DND-41 (cell line): ENCODE measurements at regions not wholly inside any gene's neighbourhood (a gene's known extent, or its start where the extent isn't known, plus 50 kb on each side); places are given as distances from the start of the nearest gene placed in this dataset.
"Not testable (repeated sequence)": the region's sequence is repeated elsewhere in the genome, so short reads cannot be mapped to it uniquely, and the experiment has no call there.

Experiments
- ATAC-seq: fragments of 200-7000 bp; cut with Tn5 transposase; 3 replicates; pipeline ENCODE4 v1.9.1; 2021; ENCODE audit warnings: low read depth; ENCODE audit not compliant: insufficient read depth
- DNase-seq: peaks from one replicate; pipeline ENCODE4 v3.0.0-alpha.2; 2020
- H2AFZ ChIP-seq: 2 replicates; pipeline ENCODE4 v1.6.0; 2012; ENCODE audit warnings: low read depth, low read length
- H3K27ac ChIP-seq: 2 replicates; pipeline ENCODE4 v1.5.1; 2012; ENCODE audit warnings: low read length, inconsistent platforms
- H3K27me3 ChIP-seq: fragments of 200-600 bp; sonication (generic); 2 replicates; pipeline ENCODE4 v1.6.0; 2012; ENCODE audit warnings: low read length, mild to moderate bottlenecking, inconsistent platforms; ENCODE audit not compliant: insufficient read depth, poor library complexity
- H3K36me3 ChIP-seq: 2 replicates; pipeline ENCODE4 v1.5.1; 2012; ENCODE audit warnings: low read length, inconsistent platforms; ENCODE audit not compliant: insufficient read depth
- H3K4me1 ChIP-seq: 2 replicates; pipeline ENCODE4 v1.5.1; 2012; ENCODE audit warnings: mild to moderate bottlenecking, low read length; ENCODE audit not compliant: insufficient read depth
- H3K4me2 ChIP-seq: 2 replicates; pipeline ENCODE4 v1.6.0; 2012; ENCODE audit warnings: mild to moderate bottlenecking, moderate library complexity, low read length, inconsistent platforms; ENCODE audit not compliant: insufficient read depth
- H3K4me3 ChIP-seq, 2 experiments: fragments of 200-600 bp in 1 of 2; shearing (Covaris generic) in 1 of 2; 2 replicates each; pipeline ENCODE4 v1.5.1; 2012 to 2016; ENCODE audit warnings: inconsistent platforms in 2 of 2, low read length in 2 of 2, mild to moderate bottlenecking in 2 of 2, low read depth in 1 of 2, moderate library complexity in 1 of 2
- H3K79me2 ChIP-seq: 2 replicates; pipeline ENCODE4 v1.6.0; 2012; ENCODE audit warnings: low read length, inconsistent platforms; ENCODE audit not compliant: insufficient read depth
- H3K9ac ChIP-seq: 2 replicates; pipeline ENCODE4 v1.6.0; 2012; ENCODE audit warnings: low read depth, mild to moderate bottlenecking, inconsistent platforms, low read length, moderate library complexity
- H3K9me3 ChIP-seq: 2 replicates; pipeline ENCODE4 v1.5.1; 2012; ENCODE audit warnings: low read length, moderate library complexity, mild to moderate bottlenecking, inconsistent platforms; ENCODE audit not compliant: insufficient read depth, severe bottlenecking
- H4K20me1 ChIP-seq: 2 replicates; pipeline ENCODE4 v1.6.0; 2012; ENCODE audit warnings: low read length; ENCODE audit not compliant: insufficient read depth
- CTCF ChIP-seq: IDR thresholded peaks from 2 replicates; pipeline ENCODE4 v1.5.1; 2012; ENCODE audit warnings: borderline replicate concordance, low read length, moderate library complexity, mild to moderate bottlenecking; ENCODE audit not compliant: poor library complexity, severe bottlenecking; ENCODE audit errors: extremely low read depth
- EZH2 ChIP-seq: IDR thresholded peaks from 3 replicates; pipeline ENCODE4 v1.6.1; 2012; ENCODE audit warnings: borderline replicate concordance, low read depth, mild to moderate bottlenecking, moderate library complexity, low read length, inconsistent platforms; ENCODE audit not compliant: severe bottlenecking

GRCh38 chr1:228846952-228847351, 111.7 kb downstream of the RHOU start:
- ATAC-seq = no peak

GRCh38 chr1:228847451-228847850, 112.2 kb downstream of the RHOU start:
- not testable (repeated sequence) for H4K20me1 ChIP-seq

More at GRCh38 chr1:228846952-228847351, 111.7 kb downstream of the RHOU start:
- Histone ChIP-seq H3K9ac (no peak overlapping the region), H3K79me2 (no peaks in the 10 kb centered on the region), H3K4me2 (no peak overlapping the region), H4K20me1 (peaks cover 3% of the 10 kb centered on the region; the same call in 1 of the 2 replicates), H3K9me3 (no peaks in the 10 kb centered on the region), H3K27me3 (peaks cover 8% of the 10 kb centered on the region), H3K36me3 (no peaks in the 10 kb centered on the region), H3K27ac (no peak overlapping the region), H3K4me1 (no peaks in the 10 kb centered on the region), H2AFZ (no peak overlapping the region), H3K4me3 (no peak overlapping the region)
- DNase-seq = no peak
- TF ChIP-seq EZH2 (no peak), CTCF (no peak)

GRCh38 chr1:228848406-228848805, 113.1 kb downstream of the RHOU start:
- ATAC-seq (peak; percentile 64), DNase-seq (no peak)
- Histone ChIP-seq H3K9ac (no peak overlapping the region), H3K4me1 (no peaks in the 10 kb centered on the region), H4K20me1 (peaks cover 3% of the 10 kb centered on the region; the same call in 1 of the 2 replicates), H3K4me3 (no peak overlapping the region), H3K36me3 (no peaks in the 10 kb centered on the region), H3K27me3 (peaks cover 8% of the 10 kb centered on the region), H3K4me2 (no peak overlapping the region), H3K27ac (no peak overlapping the region), H3K79me2 (no peaks in the 10 kb centered on the region), H3K9me3 (no peaks in the 10 kb centered on the region), H2AFZ (no peak overlapping the region)
- TF ChIP-seq CTCF (no peak), EZH2 (no peak)

More at GRCh38 chr1:228847451-228847850, 112.2 kb downstream of the RHOU start:
- ATAC-seq, DNase-seq, H3K27ac ChIP-seq, H3K4me2 ChIP-seq, H3K9me3 ChIP-seq, H3K4me3 ChIP-seq, H3K9ac ChIP-seq, H2AFZ ChIP-seq, H3K79me2 ChIP-seq, H3K4me1 ChIP-seq, H3K27me3 ChIP-seq, H3K36me3 ChIP-seq: not testable (repeated sequence)

- Histone ChIP-seq H3K9ac (no peak overlapping the region), H3K27ac (no peak overlapping the region), H3K4me1 (no peaks in the 10 kb centered on the region), H3K36me3 (no peaks in the 10 kb centered on the region), H4K20me1 (peaks cover 3% of the 10 kb centered on the region; the same call in 1 of the 2 replicates), H3K79me2 (no peaks in the 10 kb centered on the region), H3K4me2 (no peak overlapping the region), H2AFZ (no peak overlapping the region), H3K9me3 (no peaks in the 10 kb centered on the region), H3K4me3 (no peak overlapping the region), H3K27me3 (peaks cover 8% of the 10 kb centered on the region)
- TF ChIP-seq EZH2 = no peak
- no peak for TF ChIP-seq CTCF
- DNase-seq = no peak
- no peak for ATAC-seq
These were observed 113.8 kb downstream of the RHOU start for GRCh38 chr1:228849011-228849541.
